ENCODE measurements at regions not wholly inside any gene's neighbourhood (a gene's known extent, or its start where the extent isn't known, plus 50 kb on each side); places are given as distances from the start of the nearest gene placed in this dataset.
A peak's percentile ranks its signal among the peaks of the same experiment; 100 is the strongest.

DNA sequence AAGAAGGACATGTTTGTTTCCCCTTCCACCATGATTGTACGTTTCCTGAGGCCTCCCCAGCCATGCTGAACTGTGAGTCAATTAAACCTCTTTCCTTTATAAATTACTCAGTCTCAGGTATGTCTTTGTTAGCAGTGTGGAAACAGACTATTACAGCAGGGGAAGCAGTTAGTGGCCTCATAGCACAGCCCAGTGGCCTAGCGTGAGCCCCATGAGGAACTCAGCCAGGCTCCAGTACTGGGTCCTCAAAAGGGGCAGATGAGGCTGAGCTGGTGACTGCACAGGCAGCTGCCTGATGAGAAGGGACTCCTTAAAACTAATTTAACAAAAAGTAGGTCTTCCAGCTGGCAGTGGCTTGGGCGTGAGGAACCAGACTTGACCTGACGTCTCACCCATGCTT is 399.9 kb downstream of the CDH26 start:
- WGBS, 2 experiments (ENCODE audit: insufficient coverage in 1 of 2, insufficient read length in 1 of 2) = 96% methylated on average over 2 to 4 of the region's 4 CpGs
- no peak overlapping the region for H3K9ac ChIP-seq (ENCODE audit: extremely low read depth, low read length, poor library complexity, severe bottlenecking)
- Mint-ChIP-seq H3K9me3 (no peaks in the 10 kb centered on the region), H3K27me3 (ENCODE audit: insufficient read depth) (peaks cover 9% of the 10 kb centered on the region), H3K27ac (no peak overlapping the region), H3K4me3 (no peak overlapping the region), H3K4me1 (peaks cover 20% of the 10 kb centered on the region), H3K36me3 (ENCODE audit: low read depth) (no peaks in the 10 kb centered on the region)
- H3K27me3 ChIP-seq (ENCODE audit: control insufficient read depth, insufficient read depth, low read length, poor library complexity, severe bottlenecking) = no peaks in the 10 kb centered on the region
- no peak overlapping the region for H3K27ac ChIP-seq (ENCODE audit: low read depth, low read length)
- peak; percentile 51 for DNase-seq
- TF ChIP-seq, protein P1, sequence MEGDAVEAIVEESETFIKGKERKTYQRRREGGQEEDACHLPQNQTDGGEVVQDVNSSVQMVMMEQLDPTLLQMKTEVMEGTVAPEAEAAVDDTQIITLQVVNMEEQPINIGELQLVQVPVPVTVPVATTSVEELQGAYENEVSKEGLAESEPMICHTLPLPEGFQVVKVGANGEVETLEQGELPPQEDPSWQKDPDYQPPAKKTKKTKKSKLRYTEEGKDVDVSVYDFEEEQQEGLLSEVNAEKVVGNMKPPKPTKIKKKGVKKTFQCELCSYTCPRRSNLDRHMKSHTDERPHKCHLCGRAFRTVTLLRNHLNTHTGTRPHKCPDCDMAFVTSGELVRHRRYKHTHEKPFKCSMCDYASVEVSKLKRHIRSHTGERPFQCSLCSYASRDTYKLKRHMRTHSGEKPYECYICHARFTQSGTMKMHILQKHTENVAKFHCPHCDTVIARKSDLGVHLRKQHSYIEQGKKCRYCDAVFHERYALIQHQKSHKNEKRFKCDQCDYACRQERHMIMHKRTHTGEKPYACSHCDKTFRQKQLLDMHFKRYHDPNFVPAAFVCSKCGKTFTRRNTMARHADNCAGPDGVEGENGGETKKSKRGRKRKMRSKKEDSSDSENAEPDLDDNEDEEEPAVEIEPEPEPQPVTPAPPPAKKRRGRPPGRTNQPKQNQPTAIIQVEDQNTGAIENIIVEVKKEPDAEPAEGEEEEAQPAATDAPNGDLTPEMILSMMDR (conservative IDR thresholded peaks at IDR 0.05) = peak; percentile 49
- no peaks in the 10 kb centered on the region for H3K9me3 ChIP-seq (ENCODE audit: control insufficient read depth, low read length)
- no peaks in the 10 kb centered on the region for H3K36me3 ChIP-seq (ENCODE audit: control insufficient read depth, insufficient read depth, low read length)
- no peaks in the 10 kb centered on the region for H3K4me1 ChIP-seq (ENCODE audit: control insufficient read depth, insufficient read depth, low read length)
- no peak overlapping the region for H3K4me3 ChIP-seq (ENCODE audit: low read length)

DNA sequence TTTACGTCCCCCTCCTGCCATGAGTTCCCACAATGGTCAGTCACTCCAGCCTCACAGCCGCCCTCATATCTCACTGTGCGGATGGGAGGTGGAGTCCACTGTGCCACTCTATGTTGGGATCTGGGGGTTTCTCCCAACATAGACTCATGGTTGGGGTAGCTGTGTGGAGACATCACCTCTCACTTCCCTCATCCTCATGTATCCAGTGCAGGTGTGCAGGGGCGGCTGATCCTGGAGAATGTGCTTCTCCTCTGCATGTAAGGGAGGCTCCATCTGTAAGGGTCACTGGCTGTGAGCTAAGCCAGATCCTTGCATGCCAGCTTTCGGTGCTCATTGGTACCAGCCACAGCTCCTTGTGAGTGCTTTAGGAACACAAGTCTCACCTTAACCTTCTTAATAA is 400.8 kb downstream of the CDH26 start:
- Mint-ChIP-seq H3K9me3 (no peaks in the 10 kb centered on the region), H3K36me3 (ENCODE audit: low read depth) (no peaks in the 10 kb centered on the region), H3K27me3 (ENCODE audit: insufficient read depth) (peaks cover 6% of the 10 kb centered on the region), H3K27ac (no peak overlapping the region), H3K4me3 (no peak overlapping the region), H3K4me1 (peaks cover 20% of the 10 kb centered on the region)
- no peak overlapping the region for H3K4me3 ChIP-seq (ENCODE audit: low read length)
- H3K9me3 ChIP-seq (ENCODE audit: control insufficient read depth, low read length) = no peaks in the 10 kb centered on the region
- 88 to 100% methylated on average over 1 to 5 of the region's 5 CpGs for WGBS, 2 experiments (ENCODE audit: insufficient coverage in 1 of 2, insufficient read length in 1 of 2)
- DNase-seq = no peak
- H3K9ac ChIP-seq (ENCODE audit: extremely low read depth, low read length, poor library complexity, severe bottlenecking) = no peak overlapping the region
- no peaks in the 10 kb centered on the region for H3K36me3 ChIP-seq (ENCODE audit: control insufficient read depth, insufficient read depth, low read length)
- no peaks in the 10 kb centered on the region for H3K27me3 ChIP-seq (ENCODE audit: control insufficient read depth, insufficient read depth, low read length, poor library complexity, severe bottlenecking)
- no peaks in the 10 kb centered on the region for H3K4me1 ChIP-seq (ENCODE audit: control insufficient read depth, insufficient read depth, low read length)
- H3K27ac ChIP-seq (ENCODE audit: low read depth, low read length) = no peak overlapping the region
- TF ChIP-seq, protein P1 (conservative IDR thresholded peaks at IDR 0.05) = no peak

DNA sequence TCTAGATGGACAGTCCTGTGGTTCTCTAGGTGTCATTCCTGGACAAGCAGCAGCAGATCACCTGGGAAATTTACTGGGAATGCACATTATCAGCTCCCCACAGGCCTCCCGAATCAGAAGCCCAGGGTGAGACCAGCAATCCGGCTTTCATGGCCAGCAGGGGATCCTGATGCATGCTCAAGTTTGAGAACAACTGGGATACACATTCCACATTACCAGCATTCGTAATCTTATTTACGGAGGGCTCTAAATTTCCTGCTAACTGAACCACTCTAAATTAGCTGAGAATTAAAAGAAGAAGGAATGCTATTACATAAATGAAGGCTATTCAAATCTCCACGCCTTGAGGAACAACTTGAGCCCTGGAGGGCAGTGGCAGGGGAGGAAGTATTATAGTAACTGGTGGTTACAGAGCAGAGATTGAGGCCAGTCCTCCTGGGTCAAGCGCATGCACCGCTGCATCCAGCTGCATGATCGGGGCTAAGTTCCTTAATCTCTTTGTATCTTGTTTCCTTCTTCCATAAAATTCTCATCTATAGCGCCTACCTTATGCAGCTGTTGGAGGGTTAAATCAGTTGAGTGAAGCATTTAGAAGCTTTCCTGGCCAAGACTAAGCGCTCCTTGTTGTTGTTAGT is 403.7 kb downstream of the CDH26 start:
- no peak overlapping the region for H3K27ac Mint-ChIP-seq
- Histone ChIP-seq H3K36me3 (ENCODE audit: control insufficient read depth, insufficient read depth, low read length) (no peaks in the 10 kb centered on the region), H3K9ac (ENCODE audit: extremely low read depth, low read length, poor library complexity, severe bottlenecking) (no peak overlapping the region), H3K27me3 (ENCODE audit: control insufficient read depth, insufficient read depth, low read length, poor library complexity, severe bottlenecking) (no peaks in the 10 kb centered on the region), H3K27ac (ENCODE audit: low read depth, low read length) (no peak overlapping the region), H3K4me1 (ENCODE audit: control insufficient read depth, insufficient read depth, low read length) (no peaks in the 10 kb centered on the region), H3K4me3 (ENCODE audit: low read length) (no peak overlapping the region), H3K9me3 (ENCODE audit: control insufficient read depth, low read length) (no peaks in the 10 kb centered on the region)
- H3K27me3 Mint-ChIP-seq (ENCODE audit: insufficient read depth) = peaks cover 5% of the 10 kb centered on the region
- WGBS, 2 experiments (ENCODE audit: insufficient coverage in 1 of 2, insufficient read length in 1 of 2) = 39 to 81% methylated on average over 2 to 9 of the region's 10 CpGs
- peak; percentile 60 for DNase-seq
- H3K4me1 Mint-ChIP-seq = peaks cover 20% of the 10 kb centered on the region
- no peaks in the 10 kb centered on the region for H3K9me3 Mint-ChIP-seq
- no peak overlapping the region for H3K4me3 Mint-ChIP-seq
- TF ChIP-seq, protein P1 (conservative IDR thresholded peaks at IDR 0.05) = peak; percentile 25
- H3K36me3 Mint-ChIP-seq (ENCODE audit: low read depth) = no peaks in the 10 kb centered on the region

All from endodermal cell (in vitro differentiated cells).